H9 (cell line): ENCODE measurements at regions not wholly inside any gene's neighbourhood (a gene's known extent, or its start where the extent isn't known, plus 50 kb on each side); places are given as distances from the start of the nearest gene placed in this dataset.

Source experiments
- DNase-seq: peaks from one replicate; pipeline ENCODE4 v3.0.0-alpha.2; 2017
- H2AFZ ChIP-seq: one replicate; pipeline ENCODE4 v1.6.1; 2013; ENCODE audit warnings: mild to moderate bottlenecking, low read length, control low read depth, moderate library complexity
- H2AK5ac ChIP-seq: 2 replicates; pipeline ENCODE4 v1.6.1; 2013; ENCODE audit warnings: low read length, control low read depth, mixed read lengths; ENCODE audit not compliant: insufficient read length
- H2BK120ac ChIP-seq: one replicate; pipeline ENCODE4 v1.6.1; 2013; ENCODE audit warnings: low read depth, mild to moderate bottlenecking, low read length, control low read depth, inconsistent platforms; ENCODE audit not compliant: poor library complexity, severe bottlenecking
- H2BK12ac ChIP-seq: 2 replicates; pipeline ENCODE4 v1.6.1; 2013; ENCODE audit warnings: low read length, control low read depth, mixed read lengths, low read depth; ENCODE audit not compliant: insufficient read length
- H2BK15ac ChIP-seq: 2 replicates; pipeline ENCODE4 v1.6.1; 2013; ENCODE audit warnings: low read depth, low read length, control low read depth
- H2BK20ac ChIP-seq: one replicate; pipeline ENCODE4 v1.6.1; 2013; ENCODE audit warnings: low read depth, mild to moderate bottlenecking, low read length, control low read depth, inconsistent platforms; ENCODE audit not compliant: poor library complexity, severe bottlenecking
- H2BK5ac ChIP-seq: 2 replicates; pipeline ENCODE4 v1.6.1; 2013; ENCODE audit warnings: low read length, control low read depth, mixed read lengths; ENCODE audit not compliant: insufficient read length
- H3K14ac ChIP-seq: 2 replicates; pipeline ENCODE4 v1.6.1; 2013; ENCODE audit warnings: low read length, control low read depth; ENCODE audit not compliant: insufficient read depth
- H3K18ac ChIP-seq: 2 replicates; pipeline ENCODE4 v1.6.1; 2013; ENCODE audit warnings: low read depth, mild to moderate bottlenecking, mixed read lengths, low read length, control low read depth; ENCODE audit not compliant: insufficient read length
- H3K23ac ChIP-seq: 2 replicates; pipeline ENCODE4 v1.6.1; 2013; ENCODE audit warnings: low read length, control low read depth, mixed read lengths, low read depth; ENCODE audit not compliant: insufficient read length
- H3K23me2 ChIP-seq: 2 replicates; pipeline ENCODE4 v1.6.1; 2013; ENCODE audit warnings: low read depth, mild to moderate bottlenecking, mixed read lengths, low read length, control low read depth; ENCODE audit not compliant: insufficient read length, poor library complexity, severe bottlenecking
- H3K27ac ChIP-seq: 2 replicates; pipeline ENCODE4 v1.5.1; 2013; ENCODE audit warnings: low read length, control low read depth, mixed read lengths, low read depth; ENCODE audit not compliant: insufficient read length
- H3K27me3 ChIP-seq: 2 replicates; pipeline ENCODE4 v1.6.1; 2013; ENCODE audit warnings: low read length, control low read depth, inconsistent platforms; ENCODE audit not compliant: insufficient read depth
- H3K4ac ChIP-seq: 2 replicates; pipeline ENCODE4 v1.6.1; 2013; ENCODE audit warnings: low read depth, mild to moderate bottlenecking, control low read depth, inconsistent platforms, low read length, moderate library complexity
- H3K4me1 ChIP-seq: 2 replicates; pipeline ENCODE4 v1.6.1; 2013; ENCODE audit warnings: low read length, control low read depth, inconsistent platforms; ENCODE audit not compliant: insufficient read depth
- H3K4me2 ChIP-seq: 2 replicates; pipeline ENCODE4 v1.6.1; 2013; ENCODE audit warnings: low read length, control low read depth, mixed read lengths; ENCODE audit not compliant: insufficient read length, insufficient read depth
- H3K56ac ChIP-seq: 2 replicates; pipeline ENCODE4 v1.6.1; 2013; ENCODE audit warnings: low read depth, mild to moderate bottlenecking, mixed read lengths, low read length, control low read depth; ENCODE audit not compliant: insufficient read length
- H3K79me1 ChIP-seq: 2 replicates; pipeline ENCODE4 v1.6.1; 2013; ENCODE audit warnings: low read depth, mild to moderate bottlenecking, moderate library complexity, low read length, control low read depth, inconsistent platforms; ENCODE audit not compliant: insufficient read depth, poor library complexity, severe bottlenecking
- H3K79me2 ChIP-seq: 2 replicates; pipeline ENCODE4 v1.6.1; 2013; ENCODE audit warnings: low read length, control low read depth, inconsistent platforms; ENCODE audit not compliant: insufficient read depth
- H3K9ac ChIP-seq: 2 replicates; pipeline ENCODE4 v1.6.1; 2013; ENCODE audit warnings: low read length, control low read depth, mixed read lengths; ENCODE audit not compliant: insufficient read length; ENCODE audit errors: extremely low read depth
- H3K9me3 ChIP-seq: one replicate; pipeline ENCODE4 v1.6.1; 2013; ENCODE audit warnings: low read depth, low read length, inconsistent platforms; ENCODE audit not compliant: control insufficient read depth
- H3T11ph ChIP-seq: one replicate; pipeline ENCODE4 v1.6.1; 2013; ENCODE audit warnings: mild to moderate bottlenecking, low read length, control low read depth, inconsistent platforms
- H4K20me1 ChIP-seq: one replicate; pipeline ENCODE4 v1.6.1; 2013; ENCODE audit not compliant: control insufficient read depth, insufficient read length, insufficient read depth
- H4K5ac ChIP-seq: 2 replicates; pipeline ENCODE4 v1.6.1; 2013; ENCODE audit warnings: low read depth, mild to moderate bottlenecking, mixed read lengths, low read length, control low read depth; ENCODE audit not compliant: insufficient read length
- H4K8ac ChIP-seq: replicated peaks from 2 replicates; pipeline ENCODE4 v1.6.1; 2013; ENCODE audit warnings: low read length, control low read depth, mixed read lengths, low read depth; ENCODE audit not compliant: insufficient read length
- H4K91ac ChIP-seq: 2 replicates; pipeline ENCODE4 v1.6.1; 2013; ENCODE audit warnings: low read depth, mild to moderate bottlenecking, moderate library complexity, mixed read lengths, low read length, control low read depth; ENCODE audit not compliant: insufficient read length
- H3K27ac Mint-ChIP-seq, 3 experiments: 2 replicates in 2 of 3; 3 replicates in 1 of 3; pipeline ENCODE4 v1.8.0; 2020 to 2021; ENCODE audit warnings: mixed read lengths in 3 of 3, mild to moderate bottlenecking in 1 of 3, moderate library complexity in 1 of 3
- H3K27me3 Mint-ChIP-seq: 2 replicates; pipeline ENCODE4 v1.8.0; 2021; ENCODE audit warnings: low read depth, mild to moderate bottlenecking, moderate library complexity, mixed read lengths
- H3K36me3 Mint-ChIP-seq, 3 experiments: 2 replicates in 2 of 3; 3 replicates in 1 of 3; pipeline ENCODE4 v1.8.0; 2020 to 2021; ENCODE audit warnings: low read depth in 3 of 3, mixed read lengths in 3 of 3; ENCODE audit not compliant: insufficient read depth in 1 of 3
- H3K4me1 Mint-ChIP-seq, 2 experiments: 2 replicates each; pipeline ENCODE4 v1.8.0; 2020; ENCODE audit warnings: mixed read lengths in 2 of 2
- H3K4me3 Mint-ChIP-seq, 2 experiments: 2 replicates in 1 of 2; 3 replicates in 1 of 2; pipeline ENCODE4 v1.8.0; 2020 to 2021; ENCODE audit warnings: mild to moderate bottlenecking in 2 of 2, mixed read lengths in 2 of 2, moderate library complexity in 1 of 2
- H3K9me3 Mint-ChIP-seq, 2 experiments: 2 replicates in 1 of 2; 3 replicates in 1 of 2; pipeline ENCODE4 v1.8.0; 2020; ENCODE audit warnings: mild to moderate bottlenecking in 2 of 2, mixed read lengths in 2 of 2, moderate library complexity in 1 of 2
- CTCF ChIP-seq: fragments of 200-600 bp; sonication (generic); conservative IDR thresholded peaks from 3 replicates; pipeline ENCODE4 v1.8.0; 2021; ENCODE audit warnings: antibody characterized with exemption, mild to moderate bottlenecking
- WGBS: extraction: QIAGEN DNeasy Blood & Tissue Kit; methylation state at CpG from one replicate; pipeline ENCODE4 v1.1.7; 2013; ENCODE audit warnings: missing lambda C conversion rate, low lambda C conversion rate, mixed read lengths; ENCODE audit not compliant: insufficient read length; ENCODE audit errors: extremely low coverage; 5-methylcytosine and 5-hydroxymethylcytosine counted together

GRCh38 chr1:78250201-78250600 lies 204.4 kb downstream of the GIPC2 start:
- no peak overlapping the region for H4K5ac ChIP-seq
- DNase-seq: no peak
- H3K9ac ChIP-seq: no peak overlapping the region
- H2AK5ac ChIP-seq: no peak overlapping the region
- no peak overlapping the region for H3K56ac ChIP-seq
- no peak overlapping the region for H2BK5ac ChIP-seq
- H3K9me3 ChIP-seq: no peaks in the 10 kb centered on the region
- H3K27me3 Mint-ChIP-seq: peaks cover 92% of the 10 kb centered on the region
- H3K79me2 ChIP-seq: no peaks in the 10 kb centered on the region
- no peak for TF ChIP-seq CTCF
- H3K23me2 ChIP-seq: no peaks in the 10 kb centered on the region
- H3T11ph ChIP-seq: no peak overlapping the region
- H3K4me1 ChIP-seq: no peaks in the 10 kb centered on the region
- H4K91ac ChIP-seq: no peak overlapping the region
- no peak overlapping the region for H2BK12ac ChIP-seq
- no peak overlapping the region for H2AFZ ChIP-seq
- no peak overlapping the region for H4K8ac ChIP-seq
- no peak overlapping the region for H3K14ac ChIP-seq
- H3K4ac ChIP-seq: no peak overlapping the region
- no peak overlapping the region for H3K23ac ChIP-seq
- no peaks in the 10 kb centered on the region for H3K79me1 ChIP-seq
- no peak overlapping the region for H2BK120ac ChIP-seq
- no peak overlapping the region for H3K4me2 ChIP-seq
- H2BK15ac ChIP-seq: no peak overlapping the region
- no peak overlapping the region for H3K18ac ChIP-seq
- H3K27ac Mint-ChIP-seq: no peak overlapping the region
- H3K4me1 Mint-ChIP-seq: 0 out of 4 replicates have a peak, but pooled peaks cover 0 to 4% of the 10 kb centered on the region in 2 experiments
- WGBS: no CpG with 5 or more reads among the region's 4 CpGs
- no peaks in the 10 kb centered on the region for H3K36me3 Mint-ChIP-seq
- H2BK20ac ChIP-seq: no peak overlapping the region
- H3K27me3 ChIP-seq: no peaks in the 10 kb centered on the region
- no peaks in the 10 kb centered on the region for H4K20me1 ChIP-seq
- no peaks in the 10 kb centered on the region for H3K9me3 Mint-ChIP-seq
- no peak overlapping the region for H3K27ac ChIP-seq
- H3K4me3 Mint-ChIP-seq: no peak overlapping the region
